MM.1S (cell line): ENCODE measurements at regions not wholly inside any gene's neighbourhood (a gene's known extent, or its start where the extent isn't known, plus 50 kb on each side); places are given as distances from the start of the nearest gene placed in this dataset.

Experiments used
- DNase-seq: peaks from one replicate; pipeline ENCODE4 v3.0.0-alpha.2; 2015
- H2AFZ ChIP-seq: fragments of 300-600 bp; sonication (generic); 2 replicates; pipeline ENCODE4 v1.6.0; 2016; ENCODE audit warnings: antibody characterized with exemption, low read length
- H3F3A ChIP-seq: fragments of 300-600 bp; sonication (generic); 2 replicates; pipeline ENCODE4 v1.6.1; 2016; ENCODE audit warnings: mild to moderate bottlenecking, antibody characterized with exemption, low read length, moderate library complexity, mixed read lengths; ENCODE audit not compliant: insufficient read depth
- H3K27ac ChIP-seq: fragments of 300-600 bp; sonication (generic); 2 replicates; pipeline ENCODE4 v1.5.1; 2016; ENCODE audit warnings: mild to moderate bottlenecking, low read length
- H3K27me3 ChIP-seq: fragments of 300-600 bp; sonication (generic); replicated peaks from 2 replicates; pipeline ENCODE4 v1.6.0; 2016; ENCODE audit warnings: low read length; ENCODE audit not compliant: insufficient read depth
- H3K36me3 ChIP-seq: fragments of 300-600 bp; sonication (generic); replicated peaks from 2 replicates; pipeline ENCODE4 v1.6.1; 2016; ENCODE audit warnings: mild to moderate bottlenecking, low read length, mixed read lengths; ENCODE audit not compliant: insufficient read depth
- H3K4me1 ChIP-seq: fragments of 300-600 bp; sonication (generic); 2 replicates; pipeline ENCODE4 v1.6.1; 2016; ENCODE audit warnings: low read length, mixed read lengths
- H3K4me2 ChIP-seq: fragments of 300-600 bp; sonication (generic); 2 replicates; pipeline ENCODE4 v1.6.0; 2016; ENCODE audit warnings: low read depth, low read length
- H3K4me3 ChIP-seq: fragments of 300-600 bp; sonication (generic); 2 replicates; pipeline ENCODE4 v1.5.1; 2016; ENCODE audit warnings: low read length, mixed read lengths
- H3K79me2 ChIP-seq: fragments of 300-600 bp; sonication (generic); 2 replicates; pipeline ENCODE4 v1.6.1; 2016; ENCODE audit warnings: mixed run types, low read length, mixed read lengths
- H3K9ac ChIP-seq: fragments of 300-600 bp; sonication (generic); 2 replicates; pipeline ENCODE4 v1.6.1; 2016; ENCODE audit warnings: low read length, mixed read lengths
- H3K9me2 ChIP-seq: fragments of 300-600 bp; sonication (generic); replicated peaks from 2 replicates; pipeline ENCODE4 v1.6.1; 2016; ENCODE audit warnings: mild to moderate bottlenecking, low read length, mixed read lengths; ENCODE audit not compliant: insufficient read depth
- H3K9me3 ChIP-seq: fragments of 300-600 bp; sonication (generic); replicated peaks from 2 replicates; pipeline ENCODE4 v1.6.1; 2016; ENCODE audit warnings: mild to moderate bottlenecking, low read length, mixed read lengths; ENCODE audit not compliant: insufficient read depth
- H4K20me1 ChIP-seq: fragments of 300-600 bp; sonication (generic); 2 replicates; pipeline ENCODE4 v1.6.1; 2016; ENCODE audit warnings: mild to moderate bottlenecking, low read length, moderate library complexity, mixed read lengths; ENCODE audit not compliant: insufficient read depth
- CTCF ChIP-seq: fragments of 300-600 bp; sonication (generic); IDR thresholded peaks from 2 replicates; pipeline ENCODE4 v1.5.1; 2016; ENCODE audit warnings: antibody characterized with exemption, low read length, mixed read lengths
- EZH2 ChIP-seq: fragments of 300-600 bp; sonication (generic); optimal IDR thresholded peaks from 2 replicates; pipeline ENCODE3; 2017; ENCODE audit warnings: low read depth, mild to moderate bottlenecking, antibody characterized with exemption, low read length, mixed read lengths
- EZH2phosphoT487 ChIP-seq: fragments of 300-600 bp; sonication (generic); IDR thresholded peaks from 2 replicates; pipeline ENCODE4 v1.6.1; 2018; ENCODE audit warnings: antibody characterized with exemption, low read length

- Histone ChIP-seq H3F3A (no peaks in the 10 kb centered on the region), H3K9me3 (no peaks in the 10 kb centered on the region), H3K9me2 (no peaks in the 10 kb centered on the region), H3K27ac (no peak overlapping the region), H3K36me3 (no peaks in the 10 kb centered on the region), H3K79me2 (no peaks in the 10 kb centered on the region), H3K4me1 (no peaks in the 10 kb centered on the region), H4K20me1 (no peaks in the 10 kb centered on the region), H3K27me3 (no peaks in the 10 kb centered on the region), H3K9ac (no peak overlapping the region), H2AFZ (no peak overlapping the region), H3K4me2 (no peak overlapping the region), H3K4me3 (no peak overlapping the region)
- no peak for TF ChIP-seq CTCF
- no peak for TF ChIP-seq EZH2phosphoT487
- TF ChIP-seq EZH2: no peak
- DNase-seq: no peak
Observed at GRCh38 chr13:107301724-107302374, 733.9 kb upstream of the ARGLU1 start.

GRCh38 chr13:107299717-107300116, 731.8 kb upstream of the ARGLU1 start:
- Histone ChIP-seq H3K36me3 (no peaks in the 10 kb centered on the region), H3K4me1 (no peaks in the 10 kb centered on the region)

GRCh38 chr13:107296804-107297203, 728.9 kb upstream of the ARGLU1 start:
- Histone ChIP-seq H3K9me3 (no peaks in the 10 kb centered on the region), H4K20me1 (no peaks in the 10 kb centered on the region), H3K9ac (no peak overlapping the region), H3K4me3 (no peak overlapping the region), H2AFZ (no peak overlapping the region), H3K27ac (no peak overlapping the region), H3F3A (no peaks in the 10 kb centered on the region), H3K4me2 (no peak overlapping the region), H3K36me3 (no peaks in the 10 kb centered on the region), H3K9me2 (no peaks in the 10 kb centered on the region), H3K79me2 (no peaks in the 10 kb centered on the region), H3K27me3 (no peaks in the 10 kb centered on the region), H3K4me1 (no peaks in the 10 kb centered on the region)
- no peak for DNase-seq
- no peak for TF ChIP-seq EZH2
- no peak for TF ChIP-seq CTCF
- no peak for TF ChIP-seq EZH2phosphoT487

More at GRCh38 chr13:107299717-107300116, 731.8 kb upstream of the ARGLU1 start:
- Histone ChIP-seq H3K9me2 (no peaks in the 10 kb centered on the region), H3K79me2 (no peaks in the 10 kb centered on the region), H4K20me1 (no peaks in the 10 kb centered on the region), H3K9me3 (no peaks in the 10 kb centered on the region), H3K9ac (no peak overlapping the region), H3K27ac (no peak overlapping the region), H2AFZ (no peak overlapping the region), H3K27me3 (no peaks in the 10 kb centered on the region), H3K4me2 (no peak overlapping the region), H3K4me3 (no peak overlapping the region), H3F3A (no peaks in the 10 kb centered on the region)
- DNase-seq: no peak
- TF ChIP-seq CTCF: no peak
- no peak for TF ChIP-seq EZH2
- no peak for TF ChIP-seq EZH2phosphoT487
